Hepatocyte (in vitro differentiated cells): ENCODE measurements at regions not wholly inside any gene's neighbourhood (a gene's known extent, or its start where the extent isn't known, plus 50 kb on each side); places are given as distances from the start of the nearest gene placed in this dataset.

Experiments
- DNase-seq: peaks from one replicate; pipeline ENCODE4 v3.0.0-alpha.2; 2016; ENCODE audit warnings: low spot score
- H2AFZ ChIP-seq: fragments of 200-600 bp; sonication (generic); 2 replicates; pipeline ENCODE4 v1.6.0; 2016; ENCODE audit warnings: antibody characterized with exemption, mild to moderate bottlenecking
- H3K27ac ChIP-seq: fragments of 200-600 bp; sonication (generic); 2 replicates; pipeline ENCODE4 v1.5.1; 2016; ENCODE audit warnings: mild to moderate bottlenecking
- H3K27me3 ChIP-seq: fragments of 200-600 bp; sonication (generic); 2 replicates; pipeline ENCODE4 v1.6.1; 2016
- H3K36me3 ChIP-seq: fragments of 200-600 bp; sonication (generic); replicated peaks from 2 replicates; pipeline ENCODE4 v1.5.1; 2016; ENCODE audit warnings: low read depth; ENCODE audit not compliant: insufficient read depth
- H3K4me1 ChIP-seq: fragments of 200-600 bp; sonication (generic); 2 replicates; pipeline ENCODE4 v1.5.1; 2016; ENCODE audit warnings: mild to moderate bottlenecking, moderate library complexity; ENCODE audit not compliant: insufficient read depth
- H3K4me2 ChIP-seq: fragments of 200-600 bp; sonication (generic); 2 replicates; pipeline ENCODE4 v1.6.0; 2016
- H3K4me3 ChIP-seq: fragments of 200-600 bp; sonication (generic); 2 replicates; pipeline ENCODE4 v1.5.1; 2016; ENCODE audit warnings: mild to moderate bottlenecking
- H3K79me2 ChIP-seq: fragments of 200-600 bp; sonication (generic); 2 replicates; pipeline ENCODE4 v1.6.0; 2017; ENCODE audit warnings: mild to moderate bottlenecking
- H3K9me2 ChIP-seq: fragments of 200-600 bp; sonication (generic); replicated peaks from 2 replicates; pipeline ENCODE4 v1.6.0; 2017; ENCODE audit warnings: mild to moderate bottlenecking; ENCODE audit not compliant: insufficient read depth
- H3K9me3 ChIP-seq: fragments of 200-600 bp; sonication (generic); 2 replicates; pipeline ENCODE4 v1.5.1; 2016; ENCODE audit warnings: low read depth, mild to moderate bottlenecking
- H4K20me1 ChIP-seq: fragments of 200-600 bp; sonication (generic); 2 replicates; pipeline ENCODE4 v1.6.0; 2016; ENCODE audit warnings: mild to moderate bottlenecking; ENCODE audit not compliant: insufficient read depth, poor library complexity, severe bottlenecking
- EZH2 ChIP-seq: fragments of 200-600 bp; sonication (generic); IDR thresholded peaks from 2 replicates; pipeline ENCODE4 v1.6.1; 2016; ENCODE audit warnings: antibody characterized with exemption, mild to moderate bottlenecking, borderline replicate concordance
- EZH2phosphoT487 ChIP-seq: fragments of 200-600 bp; sonication (generic); IDR thresholded peaks from one replicate; pipeline ENCODE4 v1.6.1; 2018; ENCODE audit warnings: antibody characterized with exemption, mild to moderate bottlenecking, low read depth, moderate library complexity; ENCODE audit not compliant: unreplicated experiment, severe bottlenecking
- WGBS: methylation state at CpG from one replicate; pipeline ENCODE4 v1.1.6; 2016; ENCODE audit warnings: low lambda C conversion rate; ENCODE audit errors: missing lambda C conversion rate; 5-methylcytosine and 5-hydroxymethylcytosine counted together
- TF ChIP-seq, protein P1 (sequence below): fragments of 200-600 bp; sonication (generic); IDR thresholded peaks from 2 replicates; pipeline ENCODE4 v1.5.1; 2016; ENCODE audit warnings: antibody characterized with exemption, mild to moderate bottlenecking; ENCODE audit not compliant: poor library complexity

DNA sequence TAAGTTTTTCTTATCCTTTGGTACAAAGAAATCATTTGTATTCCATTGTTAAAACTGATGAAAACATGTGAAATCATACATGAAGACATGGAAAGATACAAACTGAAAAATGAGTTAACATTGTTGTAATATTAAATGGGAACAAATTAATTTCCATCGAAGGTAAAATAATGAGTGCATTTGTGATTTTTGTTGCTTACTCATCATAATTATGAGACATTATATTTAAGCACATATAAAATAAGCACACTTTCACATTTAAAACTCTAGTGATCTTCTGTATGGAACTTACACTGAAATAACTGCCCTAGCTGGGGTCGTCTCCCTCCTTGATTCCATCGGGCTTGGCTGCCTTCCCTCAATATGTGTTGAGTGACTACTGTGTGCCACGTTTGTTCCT is 204.2 kb upstream of the PRPS1L1 start:
- 89% methylated on average over 4 of the region's 4 CpGs for WGBS
- Histone ChIP-seq H3K27ac (no peak overlapping the region), H3K4me1 (peaks cover 10% of the 10 kb centered on the region), H3K9me2 (no peaks in the 10 kb centered on the region), H3K9me3 (no peaks in the 10 kb centered on the region), H3K27me3 (no peaks in the 10 kb centered on the region), H2AFZ (no peak overlapping the region), H3K4me3 (no peak overlapping the region), H3K4me2 (no peak overlapping the region), H3K79me2 (no peaks in the 10 kb centered on the region), H4K20me1 (no peaks in the 10 kb centered on the region), H3K36me3 (no peaks in the 10 kb centered on the region)
- no peak for DNase-seq
- TF ChIP-seq, protein P1, sequence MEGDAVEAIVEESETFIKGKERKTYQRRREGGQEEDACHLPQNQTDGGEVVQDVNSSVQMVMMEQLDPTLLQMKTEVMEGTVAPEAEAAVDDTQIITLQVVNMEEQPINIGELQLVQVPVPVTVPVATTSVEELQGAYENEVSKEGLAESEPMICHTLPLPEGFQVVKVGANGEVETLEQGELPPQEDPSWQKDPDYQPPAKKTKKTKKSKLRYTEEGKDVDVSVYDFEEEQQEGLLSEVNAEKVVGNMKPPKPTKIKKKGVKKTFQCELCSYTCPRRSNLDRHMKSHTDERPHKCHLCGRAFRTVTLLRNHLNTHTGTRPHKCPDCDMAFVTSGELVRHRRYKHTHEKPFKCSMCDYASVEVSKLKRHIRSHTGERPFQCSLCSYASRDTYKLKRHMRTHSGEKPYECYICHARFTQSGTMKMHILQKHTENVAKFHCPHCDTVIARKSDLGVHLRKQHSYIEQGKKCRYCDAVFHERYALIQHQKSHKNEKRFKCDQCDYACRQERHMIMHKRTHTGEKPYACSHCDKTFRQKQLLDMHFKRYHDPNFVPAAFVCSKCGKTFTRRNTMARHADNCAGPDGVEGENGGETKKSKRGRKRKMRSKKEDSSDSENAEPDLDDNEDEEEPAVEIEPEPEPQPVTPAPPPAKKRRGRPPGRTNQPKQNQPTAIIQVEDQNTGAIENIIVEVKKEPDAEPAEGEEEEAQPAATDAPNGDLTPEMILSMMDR = no peak
- TF ChIP-seq EZH2 (no peak), EZH2phosphoT487 (no peak)

DNA sequence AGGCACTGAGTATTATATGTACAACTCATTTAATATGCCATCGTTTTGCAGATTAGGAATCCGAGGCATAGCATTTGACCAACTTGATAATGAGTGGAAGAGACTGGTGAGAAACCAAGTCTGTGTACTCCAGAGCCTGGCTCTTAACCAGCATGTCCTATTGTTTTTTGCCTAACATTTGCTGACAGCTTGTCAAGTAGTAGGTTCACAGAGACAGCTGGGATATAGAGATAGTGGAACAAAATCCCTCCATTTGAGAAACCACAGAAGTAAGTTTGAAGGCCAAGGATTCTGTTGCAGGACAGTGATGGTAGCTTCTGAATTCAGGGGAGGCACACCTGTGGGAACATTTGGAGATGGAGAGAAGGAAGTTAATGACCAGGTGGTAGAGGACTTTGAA is 206.9 kb upstream of the PRPS1L1 start:
- Histone ChIP-seq H2AFZ (no peak overlapping the region), H3K36me3 (no peaks in the 10 kb centered on the region), H3K27ac (no peak overlapping the region), H3K4me1 (peaks cover 3% of the 10 kb centered on the region), H3K4me3 (no peak overlapping the region), H3K4me2 (no peak overlapping the region), H3K27me3 (no peaks in the 10 kb centered on the region), H3K9me2 (no peaks in the 10 kb centered on the region), H4K20me1 (no peaks in the 10 kb centered on the region), H3K79me2 (no peaks in the 10 kb centered on the region), H3K9me3 (no peaks in the 10 kb centered on the region)
- DNase-seq = no peak
- TF ChIP-seq, protein P1 = no peak
- TF ChIP-seq EZH2phosphoT487 (no peak), EZH2 (no peak)
- 93% methylated on average over 2 of the region's 2 CpGs for WGBS

DNA sequence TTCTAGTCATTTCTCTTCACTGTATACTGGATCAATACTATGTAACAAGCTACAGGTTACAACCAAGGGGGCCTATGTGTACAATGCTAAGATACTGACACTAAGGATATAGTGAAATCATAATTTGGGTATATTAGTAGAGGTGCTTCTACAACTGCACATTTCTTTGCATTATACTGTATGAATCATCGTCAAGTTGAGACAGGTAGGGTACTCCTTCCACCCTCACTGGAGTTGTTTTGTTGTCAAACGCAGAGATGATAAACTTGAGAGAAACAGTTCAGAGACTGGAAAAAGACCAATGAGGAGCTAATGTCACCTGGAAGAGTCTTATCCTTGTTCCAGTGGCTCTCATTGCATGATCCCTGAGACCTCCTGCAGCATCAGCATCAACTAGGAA is 208.2 kb upstream of the PRPS1L1 start:
- WGBS = 98% methylated on average over 2 of the region's 2 CpGs
- TF ChIP-seq EZH2 (no peak), EZH2phosphoT487 (no peak)
- TF ChIP-seq, protein P1 = no peak
- no peaks in the 10 kb centered on the region for H3K4me1 ChIP-seq

DNA sequence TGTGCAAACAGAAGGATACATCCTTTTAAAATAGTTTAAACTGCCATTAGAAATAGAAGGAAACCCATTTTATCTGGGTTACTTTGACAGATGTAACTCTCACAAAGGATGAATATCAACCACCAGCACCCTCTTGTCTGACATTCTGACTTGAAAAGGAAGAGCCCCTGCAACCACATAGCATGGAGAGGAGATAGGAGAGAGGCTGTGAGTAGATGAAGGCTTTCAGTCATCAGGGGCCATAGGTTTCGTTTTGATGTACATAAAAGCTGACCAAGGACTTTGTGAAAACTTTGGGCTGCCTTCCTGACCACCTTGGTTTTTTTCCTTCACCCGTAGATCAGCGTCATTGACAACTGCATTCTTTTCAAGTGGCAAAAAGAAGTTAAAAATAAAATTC is 211.6 kb upstream of the PRPS1L1 start:
- Histone ChIP-seq H3K4me2 (no peak overlapping the region), H3K9me3 (no peaks in the 10 kb centered on the region), H3K79me2 (no peaks in the 10 kb centered on the region), H3K27ac (peak overlapping the region; percentile 14), H3K36me3 (no peaks in the 10 kb centered on the region), H3K27me3 (no peaks in the 10 kb centered on the region), H3K9me2 (no peaks in the 10 kb centered on the region), H3K4me1 (no peaks in the 10 kb centered on the region), H3K4me3 (no peak overlapping the region), H2AFZ (no peak overlapping the region), H4K20me1 (no peaks in the 10 kb centered on the region)
- WGBS = 88% methylated on average over 3 of the region's 3 CpGs
- TF ChIP-seq, protein P1 = no peak
- TF ChIP-seq EZH2phosphoT487 (no peak), EZH2 (no peak)
- DNase-seq = no peak

More for the DNA sequence above, 208.2 kb upstream of the PRPS1L1 start:
- H3K9me2 ChIP-seq = no peaks in the 10 kb centered on the region
- H3K4me2 ChIP-seq = no peak overlapping the region
- no peaks in the 10 kb centered on the region for H3K79me2 ChIP-seq
- H2AFZ ChIP-seq = no peak overlapping the region
- DNase-seq = no peak
- no peak overlapping the region for H3K27ac ChIP-seq
- no peaks in the 10 kb centered on the region for H4K20me1 ChIP-seq
- H3K36me3 ChIP-seq = no peaks in the 10 kb centered on the region
- H3K9me3 ChIP-seq = no peaks in the 10 kb centered on the region
- no peak overlapping the region for H3K4me3 ChIP-seq
- no peaks in the 10 kb centered on the region for H3K27me3 ChIP-seq
